A673 (cell line): ENCODE measurements at regions not wholly inside any gene's neighbourhood (a gene's known extent, or its start where the extent isn't known, plus 50 kb on each side); places are given as distances from the start of the nearest gene placed in this dataset.

Source experiments
- BruUV-seq: library from RNA; stranded (reverse); fragments of 400-500 nt; replicated peaks from 2 replicates; lab custom pipeline; 2021; lab: Mats Ljungman, UMichigan
- CTCF ChIA-PET: fragments of 300-600 bp; sonication (Branson Sonifier 250); formaldehyde crosslinking; loops from one replicate; lab custom pipeline; 2022; ENCODE audit warnings: antibody characterized with exemption; lab: Charles Lee
- POLR2A ChIA-PET: fragments of 300-600 bp; sonication (Branson Sonifier 250); formaldehyde crosslinking; loops from one replicate; lab custom pipeline; 2022; ENCODE audit warnings: antibody characterized with exemption; ENCODE audit not compliant: low non-redundant PET; lab: Charles Lee
- DNase-seq: peaks from one replicate; pipeline ENCODE4 v3.0.0-alpha.2; 2015; ENCODE audit warnings: low spot score
- H3K27ac ChIP-seq: fragments of 200-600 bp; sonication (generic); 2 replicates; pipeline ENCODE4 v1.5.1; 2016; ENCODE audit warnings: mixed run types, low read depth, mild to moderate bottlenecking, mixed read lengths, antibody characterized with exemption, low read length; ENCODE audit not compliant: poor library complexity, severe bottlenecking
- H3K27me3 ChIP-seq: fragments of 200-600 bp; sonication (generic); replicated peaks from 2 replicates; pipeline ENCODE4 v1.6.1; 2017; ENCODE audit warnings: mixed run types, low read depth, mild to moderate bottlenecking, mixed read lengths, antibody characterized with exemption, low read length; ENCODE audit not compliant: insufficient read depth, poor library complexity
- H3K36me3 ChIP-seq: fragments of 200-600 bp; sonication (generic); 2 replicates; pipeline ENCODE4 v1.6.1; 2016; ENCODE audit warnings: mixed run types, mild to moderate bottlenecking, mixed read lengths, antibody characterized with exemption, low read length; ENCODE audit not compliant: insufficient read depth, poor library complexity, severe bottlenecking
- H3K4me1 ChIP-seq: fragments of 200-600 bp; sonication (generic); 2 replicates; pipeline ENCODE4 v1.6.1; 2017; ENCODE audit warnings: mixed run types, mild to moderate bottlenecking, mixed read lengths, antibody characterized with exemption, low read length; ENCODE audit not compliant: insufficient read depth, poor library complexity, severe bottlenecking
- H3K4me3 ChIP-seq: fragments of 200-600 bp; sonication (generic); 2 replicates; pipeline ENCODE4 v1.5.1; 2016; ENCODE audit warnings: low read depth, mixed run types, mild to moderate bottlenecking, mixed read lengths, low read length; ENCODE audit not compliant: poor library complexity, severe bottlenecking
- H3K9me3 ChIP-seq: fragments of 200-600 bp; sonication (generic); 2 replicates; pipeline ENCODE4 v1.6.1; 2016; ENCODE audit warnings: mixed run types, low read depth, mild to moderate bottlenecking, mixed read lengths, antibody characterized with exemption, low read length; ENCODE audit not compliant: poor library complexity, severe bottlenecking
- CTCF ChIP-seq: fragments of 300-800, 200-600 bp; sonication (generic); conservative IDR thresholded peaks from 2 replicates; pipeline ENCODE4 v1.5.1; 2017; ENCODE audit warnings: low read depth, mild to moderate bottlenecking, antibody characterized with exemption, low read length, moderate library complexity, mixed read lengths
- EZH2 ChIP-seq: fragments of 200-600 bp; sonication (generic); IDR thresholded peaks from 2 replicates; pipeline ENCODE4 v1.6.1; 2017; ENCODE audit warnings: borderline replicate concordance, low read depth, mild to moderate bottlenecking, mixed read lengths, antibody characterized with exemption, low read length; ENCODE audit not compliant: poor library complexity, severe bottlenecking
- intact Hi-C: fragments of 100-400 bp; cut with micrococcal nuclease; formaldehyde crosslinking; loops from one replicate; pipeline ENCODE4 v1.10.0; 2022; ENCODE audit not compliant: unreplicated experiment

- H3K4me1 ChIP-seq: no peaks in the 10 kb centered on the region
- no peak overlapping the region for H3K27ac ChIP-seq
- TF ChIP-seq CTCF: no peak
- TF ChIP-seq EZH2: no peak
- POLR2A ChIA-PET: no interaction called here
- no peak for DNase-seq
- BruUV-seq: no TSS peak
- H3K27me3 ChIP-seq: no peaks in the 10 kb centered on the region
- no peaks in the 10 kb centered on the region for H3K36me3 ChIP-seq
- CTCF ChIA-PET: no interaction called here
- no peak overlapping the region for H3K4me3 ChIP-seq
- H3K9me3 ChIP-seq: no peaks in the 10 kb centered on the region
- intact Hi-C loops: no loop called here
Measured at GRCh38 chr1:86646256-86646655, 58.1 kb upstream of the SH3GLB1 start.

- TF ChIP-seq CTCF: no peak
- TF ChIP-seq EZH2: no peak
- peak; percentile 34 for DNase-seq
- POLR2A ChIA-PET: no interaction called here
- intact Hi-C loops: no loop called here
- Histone ChIP-seq H3K4me1 (no peaks in the 10 kb centered on the region), H3K27me3 (no peaks in the 10 kb centered on the region), H3K9me3 (no peaks in the 10 kb centered on the region), H3K4me3 (no peak overlapping the region), H3K27ac (no peak overlapping the region), H3K36me3 (no peaks in the 10 kb centered on the region)
- no TSS peak for BruUV-seq
- CTCF ChIA-PET: no interaction called here
Measured at GRCh38 chr1:86648255-86648654, 56.1 kb upstream of the SH3GLB1 start.

- CTCF ChIA-PET: no interaction called here
- H3K9me3 ChIP-seq: no peaks in the 10 kb centered on the region
- DNase-seq: no peak
- TF ChIP-seq CTCF (no peak), EZH2 (no peak)
- H3K36me3 ChIP-seq: no peaks in the 10 kb centered on the region
- no peak overlapping the region for H3K4me3 ChIP-seq
- no peaks in the 10 kb centered on the region for H3K27me3 ChIP-seq
- POLR2A ChIA-PET: no interaction called here
- no TSS peak for BruUV-seq
- no peaks in the 10 kb centered on the region for H3K4me1 ChIP-seq
- intact Hi-C loops: no loop called here
- no peak overlapping the region for H3K27ac ChIP-seq
Measured at GRCh38 chr1:86649618-86650017, 54.8 kb upstream of the SH3GLB1 start.
